ENCODE measurements at regions not wholly inside any gene's neighbourhood (a gene's known extent, or its start where the extent isn't known, plus 50 kb on each side); places are given as distances from the start of the nearest gene placed in this dataset.

GRCh38 chr12:92596383-92596782 lies 106.4 kb upstream of the PLEKHG7 start:
- no peak for DNase-seq (ENCODE audit: low spot score in 2 of 2)
- no peak overlapping the region for H3K4me3 Mint-ChIP-seq
- ATAC-seq (replicated peaks; ENCODE audit: extremely low read depth, poor library complexity, severe bottlenecking) = no peak
- H3K27me3 Mint-ChIP-seq = no peaks in the 10 kb centered on the region
- peak overlapping the region; percentile 98 for H3K27ac Mint-ChIP-seq (ENCODE audit: low read depth)
- peaks cover 33% of the 10 kb centered on the region for H3K4me1 Mint-ChIP-seq
- peaks cover 13% of the 10 kb centered on the region for H3K36me3 Mint-ChIP-seq (ENCODE audit: insufficient read depth)
- peaks cover 24% of the 10 kb centered on the region for H3K9me3 Mint-ChIP-seq

- peaks cover 34% of the 10 kb centered on the region for H3K4me1 Mint-ChIP-seq
- peak overlapping the region; percentile 98 for H3K27ac Mint-ChIP-seq (ENCODE audit: low read depth)
- peak overlapping the region; percentile 50 for H3K4me3 Mint-ChIP-seq
- no peak for DNase-seq (ENCODE audit: low spot score in 2 of 2)
- no peak for ATAC-seq (replicated peaks; ENCODE audit: extremely low read depth, poor library complexity, severe bottlenecking)
- H3K36me3 Mint-ChIP-seq (ENCODE audit: insufficient read depth) = peaks cover 14% of the 10 kb centered on the region
- no peaks in the 10 kb centered on the region for H3K27me3 Mint-ChIP-seq
- peaks cover 17% of the 10 kb centered on the region for H3K9me3 Mint-ChIP-seq
Observed at GRCh38 chr12:92595663-92596062, 107.1 kb upstream of the PLEKHG7 start.

GRCh38 chr12:92593734-92594402 lies 108.9 kb upstream of the PLEKHG7 start:
- peaks cover 34% of the 10 kb centered on the region for H3K4me1 Mint-ChIP-seq
- H3K9me3 Mint-ChIP-seq = peaks cover 5% of the 10 kb centered on the region
- no peaks in the 10 kb centered on the region for H3K27me3 Mint-ChIP-seq
- H3K27ac Mint-ChIP-seq (ENCODE audit: low read depth) = peak overlapping the region; percentile 98
- H3K36me3 Mint-ChIP-seq (ENCODE audit: insufficient read depth) = peaks cover 14% of the 10 kb centered on the region
- peak; percentile 55 to 87 for DNase-seq (ENCODE audit: low spot score in 2 of 2)
- peak overlapping the region; percentile 19 for H3K4me3 Mint-ChIP-seq
- ATAC-seq (replicated peaks; ENCODE audit: extremely low read depth, poor library complexity, severe bottlenecking) = peak; percentile 96

GRCh38 chr12:92585115-92585727 lies 117.6 kb upstream of the PLEKHG7 start:
- H3K4me1 Mint-ChIP-seq = no peaks in the 10 kb centered on the region
- DNase-seq (ENCODE audit: low spot score in 2 of 2) = no peak
- no peak overlapping the region for H3K4me3 Mint-ChIP-seq
- H3K36me3 Mint-ChIP-seq (ENCODE audit: insufficient read depth) = peaks cover 2% of the 10 kb centered on the region
- no peaks in the 10 kb centered on the region for H3K9me3 Mint-ChIP-seq
- H3K27ac Mint-ChIP-seq (ENCODE audit: low read depth) = no peak overlapping the region
- H3K27me3 Mint-ChIP-seq = no peaks in the 10 kb centered on the region
- ATAC-seq (replicated peaks; ENCODE audit: extremely low read depth, poor library complexity, severe bottlenecking) = no peak

DNA sequence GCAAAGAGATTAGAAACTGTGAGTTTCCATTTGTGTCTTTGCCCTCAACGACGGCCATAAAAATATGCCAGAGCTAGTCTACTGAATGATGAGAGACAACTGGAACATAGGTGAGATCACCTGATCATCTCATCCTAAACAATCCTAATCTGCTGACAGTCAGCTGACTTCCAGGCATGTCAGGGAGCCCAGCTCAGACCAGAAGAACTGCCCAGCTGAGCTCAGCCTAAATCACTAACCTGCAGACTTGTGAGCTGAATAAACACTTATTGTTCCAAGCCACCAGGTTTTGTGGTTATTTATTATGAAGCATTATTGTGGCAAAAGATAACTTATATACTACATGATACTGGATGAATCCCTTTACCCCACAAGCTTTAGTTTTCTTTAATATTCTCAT lies 118.9 kb upstream of the PLEKHG7 start:
- ATAC-seq (replicated peaks; ENCODE audit: extremely low read depth, poor library complexity, severe bottlenecking) = no peak
- H3K36me3 Mint-ChIP-seq (ENCODE audit: insufficient read depth) = peaks cover 2% of the 10 kb centered on the region
- no peaks in the 10 kb centered on the region for H3K9me3 Mint-ChIP-seq

GRCh38 chr12:92582893-92583292 lies 119.9 kb upstream of the PLEKHG7 start:
- H3K4me3 Mint-ChIP-seq = no peak overlapping the region
- DNase-seq (ENCODE audit: low spot score in 2 of 2) (no peak), ATAC-seq (replicated peaks; ENCODE audit: extremely low read depth, poor library complexity, severe bottlenecking) (no peak)
- no peak overlapping the region for H3K27ac Mint-ChIP-seq (ENCODE audit: low read depth)
- H3K4me1 Mint-ChIP-seq = no peaks in the 10 kb centered on the region
- H3K27me3 Mint-ChIP-seq = no peaks in the 10 kb centered on the region
- peaks cover 2% of the 10 kb centered on the region for H3K36me3 Mint-ChIP-seq (ENCODE audit: insufficient read depth)
- H3K9me3 Mint-ChIP-seq = no peaks in the 10 kb centered on the region

More for the DNA sequence above, 118.9 kb upstream of the PLEKHG7 start:
- no peak for DNase-seq (ENCODE audit: low spot score in 2 of 2)
- H3K27me3 Mint-ChIP-seq = no peaks in the 10 kb centered on the region
- H3K4me1 Mint-ChIP-seq = no peaks in the 10 kb centered on the region
- H3K27ac Mint-ChIP-seq (ENCODE audit: low read depth) = no peak overlapping the region
- no peak overlapping the region for H3K4me3 Mint-ChIP-seq

- H3K27ac Mint-ChIP-seq (ENCODE audit: low read depth) = no peak overlapping the region
- no peak for ATAC-seq (replicated peaks; ENCODE audit: extremely low read depth, poor library complexity, severe bottlenecking)
Observed at GRCh38 chr12:92582475-92582874, 120.3 kb upstream of the PLEKHG7 start.

GRCh38 chr12:92581604-92582003 lies 121.2 kb upstream of the PLEKHG7 start:
- Mint-ChIP-seq H3K27ac (ENCODE audit: low read depth) (no peak overlapping the region), H3K4me3 (no peak overlapping the region), H3K36me3 (ENCODE audit: insufficient read depth) (no peaks in the 10 kb centered on the region), H3K4me1 (no peaks in the 10 kb centered on the region), H3K9me3 (no peaks in the 10 kb centered on the region), H3K27me3 (no peaks in the 10 kb centered on the region)
- DNase-seq (ENCODE audit: low spot score in 2 of 2) = no peak
- no peak for ATAC-seq (replicated peaks; ENCODE audit: extremely low read depth, poor library complexity, severe bottlenecking)

More at GRCh38 chr12:92582475-92582874, 120.3 kb upstream of the PLEKHG7 start:
- Mint-ChIP-seq H3K36me3 (ENCODE audit: insufficient read depth) (peaks cover 2% of the 10 kb centered on the region), H3K4me1 (no peaks in the 10 kb centered on the region), H3K27me3 (no peaks in the 10 kb centered on the region), H3K9me3 (no peaks in the 10 kb centered on the region), H3K4me3 (no peak overlapping the region)
- no peak for DNase-seq (ENCODE audit: low spot score in 2 of 2)

GRCh38 chr12:92574911-92575570 lies 127.7 kb upstream of the PLEKHG7 start:
- DNase-seq (ENCODE audit: low spot score in 2 of 2) (no peak), ATAC-seq (replicated peaks; ENCODE audit: extremely low read depth, poor library complexity, severe bottlenecking) (no peak)
- Mint-ChIP-seq H3K27me3 (no peaks in the 10 kb centered on the region), H3K4me1 (no peaks in the 10 kb centered on the region), H3K9me3 (no peaks in the 10 kb centered on the region), H3K36me3 (ENCODE audit: insufficient read depth) (no peaks in the 10 kb centered on the region), H3K27ac (ENCODE audit: low read depth) (no peak overlapping the region), H3K4me3 (no peak overlapping the region)

DNA sequence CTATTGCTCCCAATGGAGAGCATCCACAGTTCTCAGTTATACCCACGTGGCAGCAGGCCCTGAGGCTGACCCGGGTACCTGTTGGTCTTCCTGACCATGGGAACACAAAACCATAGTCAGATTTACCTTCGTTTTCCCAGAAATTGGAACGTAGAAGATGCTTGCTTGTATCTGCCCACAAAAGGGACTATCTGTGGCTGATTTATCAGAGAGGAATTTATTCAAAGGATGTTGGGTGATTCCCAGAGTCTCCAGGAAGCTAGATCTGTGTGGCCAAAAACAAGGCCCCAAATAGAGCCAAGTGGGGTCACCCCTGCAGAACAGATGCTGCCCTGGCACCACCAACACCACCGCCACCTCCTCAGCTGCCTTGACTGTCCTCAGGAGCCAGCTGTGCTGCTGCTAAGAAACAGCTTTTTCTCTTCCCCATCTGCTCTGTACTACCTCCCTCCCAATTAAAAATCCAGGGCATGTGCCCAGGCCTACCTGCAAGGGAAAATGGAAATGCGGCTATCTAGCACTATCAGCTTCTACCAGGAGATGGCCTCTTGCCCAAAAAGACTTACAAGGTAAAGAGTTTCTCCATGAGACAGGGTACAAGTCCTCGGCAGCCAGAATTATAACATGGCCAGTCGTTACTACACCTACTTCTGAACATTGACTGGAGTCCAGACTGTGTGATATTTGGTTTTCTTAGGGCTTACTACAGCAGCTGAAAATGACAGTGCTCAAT lies 128.6 kb upstream of the PLEKHG7 start:
- no peaks in the 10 kb centered on the region for H3K4me1 Mint-ChIP-seq
- DNase-seq (ENCODE audit: low spot score in 2 of 2) = no peak
- no peaks in the 10 kb centered on the region for H3K27me3 Mint-ChIP-seq
- H3K9me3 Mint-ChIP-seq = no peaks in the 10 kb centered on the region
- peak overlapping the region; percentile 35 for H3K27ac Mint-ChIP-seq (ENCODE audit: low read depth)
- H3K36me3 Mint-ChIP-seq (ENCODE audit: insufficient read depth) = no peaks in the 10 kb centered on the region
- no peak overlapping the region for H3K4me3 Mint-ChIP-seq
- ATAC-seq (replicated peaks; ENCODE audit: extremely low read depth, poor library complexity, severe bottlenecking) = no peak

GRCh38 chr12:92573104-92573503 lies 129.7 kb upstream of the PLEKHG7 start:
- H3K27me3 Mint-ChIP-seq = no peaks in the 10 kb centered on the region
- H3K4me3 Mint-ChIP-seq = no peak overlapping the region
- H3K36me3 Mint-ChIP-seq (ENCODE audit: insufficient read depth) = no peaks in the 10 kb centered on the region
- ATAC-seq (replicated peaks; ENCODE audit: extremely low read depth, poor library complexity, severe bottlenecking) = no peak
- H3K4me1 Mint-ChIP-seq = peaks cover 4% of the 10 kb centered on the region
- H3K27ac Mint-ChIP-seq (ENCODE audit: low read depth) = peak overlapping the region; percentile 29
- no peak for DNase-seq (ENCODE audit: low spot score in 2 of 2)
- H3K9me3 Mint-ChIP-seq = no peaks in the 10 kb centered on the region

DNA sequence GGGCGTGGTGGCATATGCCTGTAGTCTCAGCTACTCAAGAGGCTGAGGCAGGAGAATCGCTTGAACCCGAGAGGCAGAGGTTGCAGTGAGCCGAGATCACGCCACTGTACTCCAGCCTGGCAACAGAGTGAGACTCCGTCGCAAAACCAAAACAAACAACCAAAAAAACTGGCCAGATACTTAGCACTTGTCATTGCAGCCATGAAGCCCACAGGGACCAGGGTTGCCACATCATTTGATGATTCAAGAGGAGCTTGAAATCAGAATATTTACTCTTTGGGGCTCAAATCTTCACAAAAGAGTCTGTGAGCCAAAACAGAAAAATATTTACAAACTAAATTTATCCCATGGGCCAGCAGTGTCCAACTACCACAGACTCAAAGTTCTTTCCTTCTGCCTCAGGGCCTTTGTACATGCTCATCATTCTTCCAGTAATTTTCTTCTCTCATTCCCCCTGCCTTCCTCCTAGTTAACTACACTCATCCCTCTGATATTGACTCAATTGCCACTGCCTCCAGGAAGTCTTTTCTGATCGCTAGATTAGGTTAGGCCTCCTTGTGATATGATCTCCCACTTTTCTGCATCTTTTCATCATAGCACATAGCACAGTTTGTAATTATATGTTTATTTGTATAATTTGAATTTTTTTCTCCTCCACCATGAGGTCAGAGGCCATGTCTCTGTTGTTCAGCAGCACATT lies 130.8 kb upstream of the PLEKHG7 start:
- DNase-seq (ENCODE audit: low spot score in 2 of 2) = no peak
- H3K27ac Mint-ChIP-seq (ENCODE audit: low read depth) = peak overlapping the region; percentile 13

More for the DNA sequence above, 130.8 kb upstream of the PLEKHG7 start:
- no peak for ATAC-seq (replicated peaks; ENCODE audit: extremely low read depth, poor library complexity, severe bottlenecking)
- H3K36me3 Mint-ChIP-seq (ENCODE audit: insufficient read depth) = no peaks in the 10 kb centered on the region
- peaks cover 9% of the 10 kb centered on the region for H3K4me1 Mint-ChIP-seq
- H3K4me3 Mint-ChIP-seq = no peak overlapping the region
- H3K27me3 Mint-ChIP-seq = no peaks in the 10 kb centered on the region
- H3K9me3 Mint-ChIP-seq = no peaks in the 10 kb centered on the region

All from central memory CD8-positive, alpha-beta T cell (primary cell).